ENCODE measurements at regions not wholly inside any gene's neighbourhood (a gene's known extent, or its start where the extent isn't known, plus 50 kb on each side); places are given as distances from the start of the nearest gene placed in this dataset.
"Not testable (repeated sequence)": the region's sequence is repeated elsewhere in the genome, so short reads cannot be mapped to it uniquely, and the experiment has no call there.

GRCh38 chr6:863831-864230 is 170.9 kb upstream of the EXOC2 start:
- Mint-ChIP-seq H3K4me1 (no peaks in the 10 kb centered on the region), H3K27me3 (peaks cover 9 to 60% (median 39%) of the 10 kb centered on the region in 5 donors), H3K9me3 (peaks cover 0 to 4% (median 0%) of the 10 kb centered on the region in 11 donors), H3K4me3 (no peak overlapping the region), H3K27ac (no peak overlapping the region), H3K36me3 (no peaks in the 10 kb centered on the region)
- intact Hi-C loops (cut with micrococcal nuclease), result no loop called here
- no peaks in the 10 kb centered on the region for H3K36me3 ChIP-seq (ENCODE audit: control insufficient read depth in 2 of 3, insufficient read depth in 3 of 3, low read length in 3 of 3)
- H3K4me1 ChIP-seq (ENCODE audit: control insufficient read depth in 2 of 2, insufficient read depth in 2 of 2, low read length in 2 of 2), result no peaks in the 10 kb centered on the region
- POLR2A ChIA-PET, result no interaction called here
- DNase-seq, result no peak
- CTCF ChIA-PET, result no interaction called here
- H3K27ac ChIP-seq (ENCODE audit: low read depth, low read length), result no peak overlapping the region
- no peak overlapping the region for H3K4me3 ChIP-seq (ENCODE audit: low read length)
- ATAC-seq, result no peak
- no peaks in the 10 kb centered on the region for H3K9me3 ChIP-seq (ENCODE audit: control insufficient read depth in 2 of 3, low read length in 3 of 3)
- H3K27me3 ChIP-seq (ENCODE audit: control insufficient read depth in 2 of 2, insufficient read depth in 2 of 2, low read length in 2 of 2), result peaks cover 3 to 8% of the 10 kb centered on the region in 2 donors

- CTCF ChIA-PET; POLR2A ChIA-PET; intact Hi-C loops (cut with micrococcal nuclease); H3K36me3 Mint-ChIP-seq; H3K9me3 ChIP-seq (ENCODE audit: control insufficient read depth in 2 of 3, low read length in 3 of 3); ATAC-seq; H3K9me3 Mint-ChIP-seq; H3K4me3 Mint-ChIP-seq; DNase-seq; H3K27me3 ChIP-seq (ENCODE audit: control insufficient read depth in 2 of 2, insufficient read depth in 2 of 2, low read length in 2 of 2); H3K4me1 Mint-ChIP-seq; H3K27ac Mint-ChIP-seq; H3K4me3 ChIP-seq (ENCODE audit: low read length); H3K4me1 ChIP-seq (ENCODE audit: control insufficient read depth in 2 of 2, insufficient read depth in 2 of 2, low read length in 2 of 2); H3K36me3 ChIP-seq (ENCODE audit: control insufficient read depth in 2 of 3, insufficient read depth in 3 of 3, low read length in 3 of 3); H3K27ac ChIP-seq (ENCODE audit: low read depth, low read length): not testable (repeated sequence)
- peaks cover 9 to 56% (median 44%) of the 10 kb centered on the region in 5 donors for H3K27me3 Mint-ChIP-seq
These were observed 170.2 kb upstream of the EXOC2 start for GRCh38 chr6:863127-863526.

- intact Hi-C loops (cut with micrococcal nuclease), result no loop called here
- DNase-seq, result no peak
- Histone ChIP-seq H3K4me1 (ENCODE audit: control insufficient read depth in 2 of 2, insufficient read depth in 2 of 2, low read length in 2 of 2) (no peaks in the 10 kb centered on the region), H3K27me3 (ENCODE audit: control insufficient read depth in 2 of 2, insufficient read depth in 2 of 2, low read length in 2 of 2) (peaks cover 0 to 3% of the 10 kb centered on the region in 2 donors), H3K9me3 (ENCODE audit: control insufficient read depth in 2 of 3, low read length in 3 of 3) (no peaks in the 10 kb centered on the region), H3K4me3 (ENCODE audit: low read length) (no peak overlapping the region), H3K36me3 (ENCODE audit: control insufficient read depth in 2 of 3, insufficient read depth in 3 of 3, low read length in 3 of 3) (no peaks in the 10 kb centered on the region), H3K27ac (ENCODE audit: low read depth, low read length) (no peak overlapping the region)
- Mint-ChIP-seq H3K36me3 (no peaks in the 10 kb centered on the region), H3K4me1 (no peaks in the 10 kb centered on the region), H3K4me3 (no peak overlapping the region), H3K27ac (no peak overlapping the region), H3K27me3 (peaks cover 8 to 48% (median 33%) of the 10 kb centered on the region in 5 donors), H3K9me3 (peaks cover 0 to 2% (median 0%) of the 10 kb centered on the region in 11 donors)
- CTCF ChIA-PET, result no interaction called here
- POLR2A ChIA-PET, result no interaction called here
- no peak for ATAC-seq
These were observed 167.0 kb upstream of the EXOC2 start for GRCh38 chr6:859936-860335.

GRCh38 chr6:854406-855118 is 161.6 kb upstream of the EXOC2 start:
- no peaks in the 10 kb centered on the region for H3K4me1 Mint-ChIP-seq
- intact Hi-C loops (cut with micrococcal nuclease), result no loop called here
- Histone ChIP-seq H3K27me3 (ENCODE audit: control insufficient read depth in 2 of 2, insufficient read depth in 2 of 2, low read length in 2 of 2) (no peaks in the 10 kb centered on the region), H3K27ac (ENCODE audit: low read depth, low read length) (no peak overlapping the region), H3K36me3 (ENCODE audit: control insufficient read depth in 2 of 3, insufficient read depth in 3 of 3, low read length in 3 of 3) (no peaks in the 10 kb centered on the region), H3K4me1 (ENCODE audit: control insufficient read depth in 2 of 2, insufficient read depth in 2 of 2, low read length in 2 of 2) (no peaks in the 10 kb centered on the region), H3K4me3 (ENCODE audit: low read length) (no peak overlapping the region), H3K9me3 (ENCODE audit: control insufficient read depth in 2 of 3, low read length in 3 of 3) (no peaks in the 10 kb centered on the region)
- CTCF ChIA-PET, result no interaction called here
- no peak overlapping the region for H3K4me3 Mint-ChIP-seq
- POLR2A ChIA-PET, result no interaction called here
- peaks cover 8 to 33% (median 15%) of the 10 kb centered on the region in 5 donors for H3K27me3 Mint-ChIP-seq
- H3K27ac Mint-ChIP-seq, result no peak overlapping the region
- peaks cover 0 to 5% (median 3%) of the 10 kb centered on the region in 11 donors for H3K9me3 Mint-ChIP-seq
- DNase-seq, result no peak
- no peak for ATAC-seq
- no peaks in the 10 kb centered on the region for H3K36me3 Mint-ChIP-seq

GRCh38 chr6:852216-852615 is 159.3 kb upstream of the EXOC2 start:
- H3K27ac Mint-ChIP-seq; H3K4me3 ChIP-seq (ENCODE audit: low read length); H3K27me3 ChIP-seq (ENCODE audit: control insufficient read depth in 2 of 2, insufficient read depth in 2 of 2, low read length in 2 of 2); H3K4me1 Mint-ChIP-seq; H3K36me3 ChIP-seq (ENCODE audit: control insufficient read depth in 2 of 3, insufficient read depth in 3 of 3, low read length in 3 of 3); H3K9me3 ChIP-seq (ENCODE audit: control insufficient read depth in 2 of 3, low read length in 3 of 3); CTCF ChIA-PET; H3K9me3 Mint-ChIP-seq; H3K36me3 Mint-ChIP-seq; POLR2A ChIA-PET; ATAC-seq; H3K4me3 Mint-ChIP-seq; H3K27ac ChIP-seq (ENCODE audit: low read depth, low read length); DNase-seq; intact Hi-C loops (cut with micrococcal nuclease); H3K4me1 ChIP-seq (ENCODE audit: control insufficient read depth in 2 of 2, insufficient read depth in 2 of 2, low read length in 2 of 2): not testable (repeated sequence)
- H3K27me3 Mint-ChIP-seq, result peaks cover 11 to 24% (median 15%) of the 10 kb centered on the region in 5 donors

GRCh38 chr6:849075-849506 is 156.2 kb upstream of the EXOC2 start:
- Mint-ChIP-seq H3K4me3 (no peak overlapping the region), H3K4me1 (peaks cover 0 to 2% (median 0%) of the 10 kb centered on the region in 7 donors), H3K36me3 (no peaks in the 10 kb centered on the region), H3K9me3 (peaks cover 0 to 5% (median 3%) of the 10 kb centered on the region in 11 donors), H3K27me3 (peaks cover 10 to 31% (median 19%) of the 10 kb centered on the region in 5 donors), H3K27ac (no peak overlapping the region)
- Histone ChIP-seq H3K27me3 (ENCODE audit: control insufficient read depth in 2 of 2, insufficient read depth in 2 of 2, low read length in 2 of 2) (no peaks in the 10 kb centered on the region), H3K9me3 (ENCODE audit: control insufficient read depth in 2 of 3, low read length in 3 of 3) (no peaks in the 10 kb centered on the region), H3K4me1 (ENCODE audit: control insufficient read depth in 2 of 2, insufficient read depth in 2 of 2, low read length in 2 of 2) (no peaks in the 10 kb centered on the region), H3K36me3 (ENCODE audit: control insufficient read depth in 2 of 3, insufficient read depth in 3 of 3, low read length in 3 of 3) (no peaks in the 10 kb centered on the region), H3K27ac (ENCODE audit: low read depth, low read length) (no peak overlapping the region), H3K4me3 (ENCODE audit: low read length) (no peak overlapping the region)
- ATAC-seq (no peak), DNase-seq (no peak)
- CTCF ChIA-PET, result no interaction called here
- POLR2A ChIA-PET, result interaction anchor here (0.6 kb wide), 1 partner anchor 650 kb away, joined by 3 read pairs; no protein-coding TSS in a partner anchor
- intact Hi-C loops (cut with micrococcal nuclease), result no loop called here

GRCh38 chr6:845566-845965 is 152.6 kb upstream of the EXOC2 start:
- POLR2A ChIA-PET, result no interaction called here
- no peak for ATAC-seq
- Histone ChIP-seq H3K36me3 (ENCODE audit: control insufficient read depth in 2 of 3, insufficient read depth in 3 of 3, low read length in 3 of 3) (no peaks in the 10 kb centered on the region), H3K27ac (ENCODE audit: low read depth, low read length) (no peak overlapping the region), H3K27me3 (ENCODE audit: control insufficient read depth in 2 of 2, insufficient read depth in 2 of 2, low read length in 2 of 2) (no peaks in the 10 kb centered on the region), H3K9me3 (ENCODE audit: control insufficient read depth in 2 of 3, low read length in 3 of 3) (no peaks in the 10 kb centered on the region), H3K4me3 (ENCODE audit: low read length) (no peak overlapping the region), H3K4me1 (ENCODE audit: control insufficient read depth in 2 of 2, insufficient read depth in 2 of 2, low read length in 2 of 2) (no peaks in the 10 kb centered on the region)
- Mint-ChIP-seq H3K9me3 (peaks cover 0 to 6% (median 0%) of the 10 kb centered on the region in 11 donors), H3K27ac (no peak overlapping the region), H3K27me3 (peaks cover 19 to 40% (median 23%) of the 10 kb centered on the region in 5 donors), H3K4me1 (peaks cover 0 to 2% (median 0%) of the 10 kb centered on the region in 7 donors), H3K4me3 (no peak overlapping the region), H3K36me3 (no peaks in the 10 kb centered on the region)
- intact Hi-C loops (cut with micrococcal nuclease), result no loop called here
- CTCF ChIA-PET, result no interaction called here
- DNase-seq, result no peak
